ENCODE measurements at regions not wholly inside any gene's neighbourhood (a gene's known extent, or its start where the extent isn't known, plus 50 kb on each side); places are given as distances from the start of the nearest gene placed in this dataset.

DNA sequence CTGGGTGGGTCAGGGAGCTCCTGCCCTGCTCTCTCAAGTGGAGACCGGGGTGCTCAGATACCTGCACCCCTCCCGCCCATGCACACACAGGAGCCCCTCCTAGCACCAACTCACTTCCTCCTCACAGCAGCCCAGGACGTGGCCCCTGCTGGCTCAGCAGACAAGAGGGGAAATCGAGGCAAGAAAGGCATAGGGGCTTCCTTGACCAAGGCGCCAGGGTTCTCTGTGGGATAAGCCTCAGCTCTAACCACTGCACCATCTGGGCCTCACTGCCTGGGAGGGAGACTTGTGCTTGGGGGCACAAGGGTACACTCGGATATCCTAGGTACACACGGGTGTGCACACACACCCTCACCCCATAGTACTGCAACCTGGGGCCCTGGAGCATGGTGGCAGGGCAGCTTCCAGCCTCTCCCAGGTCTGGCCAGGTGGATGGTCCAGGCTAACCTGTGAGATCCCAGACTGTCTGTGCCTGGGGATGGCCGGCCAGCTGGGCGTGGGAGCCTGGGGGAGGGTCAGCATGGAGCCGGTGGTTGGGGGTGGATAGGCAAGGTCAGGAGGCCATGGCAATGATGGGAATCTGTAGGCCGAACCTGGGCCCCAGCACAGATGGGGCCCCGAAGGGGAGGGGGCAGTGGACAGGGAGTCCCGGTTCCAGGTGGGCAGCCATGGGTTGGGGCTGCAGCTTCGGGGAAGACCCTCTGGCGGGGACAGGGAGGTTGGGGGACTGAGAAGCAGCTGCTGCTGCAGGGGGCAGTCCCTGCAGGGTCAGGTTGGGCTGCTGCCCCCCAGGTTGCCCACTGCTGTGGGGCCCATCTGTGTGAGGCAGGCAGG is 312.4 kb downstream of the TMEM121 start (continued):
- no peak for TF ChIP-seq SP2 (IDR thresholded peaks at IDR 0.05; ENCODE audit: low read length)
- TF ChIP-seq YY1 (IDR thresholded peaks at IDR 0.05; ENCODE audit: low read depth, low read length), result no peak

Data from H1 (cell line).